Endothelial cell (in vitro differentiated cells): ENCODE measurements at regions not wholly inside any gene's neighbourhood (a gene's known extent, or its start where the extent isn't known, plus 50 kb on each side); places are given as distances from the start of the nearest gene placed in this dataset.

Experiments used
- DNase-seq: peaks from one replicate; pipeline ENCODE4 v3.0.0; 2021; ENCODE audit warnings: low spot score
- H3K27ac Mint-ChIP-seq: one replicate; pipeline ENCODE4 v1.8.0; 2021; ENCODE audit warnings: mixed read lengths, inconsistent platforms; ENCODE audit not compliant: unreplicated experiment
- H3K27me3 Mint-ChIP-seq: one replicate; pipeline ENCODE4 v1.8.0; 2021; ENCODE audit warnings: mild to moderate bottlenecking, moderate library complexity, mixed read lengths, inconsistent platforms; ENCODE audit not compliant: unreplicated experiment
- H3K36me3 Mint-ChIP-seq: one replicate; pipeline ENCODE4 v1.8.0; 2021; ENCODE audit warnings: mild to moderate bottlenecking, low read depth, mixed read lengths, inconsistent platforms; ENCODE audit not compliant: unreplicated experiment
- H3K4me1 Mint-ChIP-seq: one replicate; pipeline ENCODE4 v1.8.0; 2021; ENCODE audit warnings: mild to moderate bottlenecking, mixed read lengths, inconsistent platforms; ENCODE audit not compliant: unreplicated experiment
- H3K4me3 Mint-ChIP-seq: one replicate; pipeline ENCODE4 v1.8.0; 2021; ENCODE audit warnings: mild to moderate bottlenecking, mixed read lengths, inconsistent platforms; ENCODE audit not compliant: unreplicated experiment
- H3K9me3 Mint-ChIP-seq: one replicate; pipeline ENCODE4 v1.8.0; 2021; ENCODE audit warnings: mixed read lengths, inconsistent platforms; ENCODE audit not compliant: unreplicated experiment
- TF ChIP-seq, protein P1 (sequence below): fragments of 200-600 bp; sonication (generic); IDR thresholded peaks from one replicate; pipeline ENCODE4 v1.5.0; 2021; ENCODE audit warnings: antibody characterized with exemption; ENCODE audit not compliant: unreplicated experiment

- Mint-ChIP-seq H3K27me3 (peaks cover 3% of the 10 kb centered on the region), H3K4me3 (no peak overlapping the region), H3K27ac (no peak overlapping the region), H3K36me3 (no peaks in the 10 kb centered on the region), H3K9me3 (no peaks in the 10 kb centered on the region), H3K4me1 (no peaks in the 10 kb centered on the region)
- no peak for DNase-seq
- TF ChIP-seq, protein P1, sequence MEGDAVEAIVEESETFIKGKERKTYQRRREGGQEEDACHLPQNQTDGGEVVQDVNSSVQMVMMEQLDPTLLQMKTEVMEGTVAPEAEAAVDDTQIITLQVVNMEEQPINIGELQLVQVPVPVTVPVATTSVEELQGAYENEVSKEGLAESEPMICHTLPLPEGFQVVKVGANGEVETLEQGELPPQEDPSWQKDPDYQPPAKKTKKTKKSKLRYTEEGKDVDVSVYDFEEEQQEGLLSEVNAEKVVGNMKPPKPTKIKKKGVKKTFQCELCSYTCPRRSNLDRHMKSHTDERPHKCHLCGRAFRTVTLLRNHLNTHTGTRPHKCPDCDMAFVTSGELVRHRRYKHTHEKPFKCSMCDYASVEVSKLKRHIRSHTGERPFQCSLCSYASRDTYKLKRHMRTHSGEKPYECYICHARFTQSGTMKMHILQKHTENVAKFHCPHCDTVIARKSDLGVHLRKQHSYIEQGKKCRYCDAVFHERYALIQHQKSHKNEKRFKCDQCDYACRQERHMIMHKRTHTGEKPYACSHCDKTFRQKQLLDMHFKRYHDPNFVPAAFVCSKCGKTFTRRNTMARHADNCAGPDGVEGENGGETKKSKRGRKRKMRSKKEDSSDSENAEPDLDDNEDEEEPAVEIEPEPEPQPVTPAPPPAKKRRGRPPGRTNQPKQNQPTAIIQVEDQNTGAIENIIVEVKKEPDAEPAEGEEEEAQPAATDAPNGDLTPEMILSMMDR = no peak
Observed at GRCh38 chr10:2633630-2634029, 433.7 kb upstream of the PFKP start.

DNA sequence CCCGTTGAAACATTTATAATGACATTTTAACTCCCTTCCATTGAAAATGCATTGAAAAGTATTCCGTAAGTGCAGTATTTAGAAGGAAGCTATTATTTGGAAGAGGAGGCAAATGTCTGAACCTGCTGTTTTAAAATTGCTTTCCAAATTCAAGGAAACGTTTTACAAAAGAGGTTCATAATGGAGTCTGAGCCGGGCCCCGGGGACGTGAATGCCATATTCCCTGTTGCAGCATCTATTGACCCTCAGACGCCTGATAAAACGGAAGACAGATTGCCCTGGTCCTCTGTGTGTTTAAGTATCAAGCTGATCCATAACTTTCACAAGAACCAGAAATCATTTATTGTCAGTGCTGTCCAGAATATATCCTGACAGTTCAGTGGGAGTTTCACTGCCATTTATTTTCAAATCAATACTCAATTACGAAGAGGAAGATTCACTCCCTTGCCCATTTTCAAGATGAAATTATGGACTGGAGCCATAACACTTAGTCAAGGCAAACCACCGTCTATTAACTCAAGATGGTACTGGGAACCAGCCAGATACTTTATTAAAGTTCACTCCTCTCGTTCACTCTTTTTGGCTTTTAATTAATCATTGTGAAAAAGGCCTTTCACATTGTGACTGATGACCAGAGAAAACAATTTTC, 435.7 kb upstream of the PFKP start:
- no peaks in the 10 kb centered on the region for H3K4me1 Mint-ChIP-seq
- H3K27ac Mint-ChIP-seq = no peak overlapping the region
- TF ChIP-seq, protein P1 = no peak
- H3K27me3 Mint-ChIP-seq = peaks cover under 1% of the 10 kb centered on the region
- H3K4me3 Mint-ChIP-seq = no peak overlapping the region
- no peak for DNase-seq
- no peaks in the 10 kb centered on the region for H3K36me3 Mint-ChIP-seq
- no peaks in the 10 kb centered on the region for H3K9me3 Mint-ChIP-seq

- Mint-ChIP-seq H3K36me3 (no peaks in the 10 kb centered on the region), H3K27ac (no peak overlapping the region)
- TF ChIP-seq, protein P1 = no peak
Observed at GRCh38 chr10:2628705-2629104, 438.6 kb upstream of the PFKP start.

GRCh38 chr10:2627969-2628368, 439.4 kb upstream of the PFKP start:
- H3K9me3 Mint-ChIP-seq = no peaks in the 10 kb centered on the region
- no peak overlapping the region for H3K4me3 Mint-ChIP-seq
- no peaks in the 10 kb centered on the region for H3K4me1 Mint-ChIP-seq
- H3K36me3 Mint-ChIP-seq = no peaks in the 10 kb centered on the region
- H3K27ac Mint-ChIP-seq = no peak overlapping the region
- no peak for DNase-seq
- TF ChIP-seq, protein P1 = no peak
- H3K27me3 Mint-ChIP-seq = no peaks in the 10 kb centered on the region

More at GRCh38 chr10:2628705-2629104, 438.6 kb upstream of the PFKP start:
- H3K9me3 Mint-ChIP-seq = no peaks in the 10 kb centered on the region
- no peaks in the 10 kb centered on the region for H3K27me3 Mint-ChIP-seq
- DNase-seq = no peak
- no peaks in the 10 kb centered on the region for H3K4me1 Mint-ChIP-seq
- no peak overlapping the region for H3K4me3 Mint-ChIP-seq

DNA sequence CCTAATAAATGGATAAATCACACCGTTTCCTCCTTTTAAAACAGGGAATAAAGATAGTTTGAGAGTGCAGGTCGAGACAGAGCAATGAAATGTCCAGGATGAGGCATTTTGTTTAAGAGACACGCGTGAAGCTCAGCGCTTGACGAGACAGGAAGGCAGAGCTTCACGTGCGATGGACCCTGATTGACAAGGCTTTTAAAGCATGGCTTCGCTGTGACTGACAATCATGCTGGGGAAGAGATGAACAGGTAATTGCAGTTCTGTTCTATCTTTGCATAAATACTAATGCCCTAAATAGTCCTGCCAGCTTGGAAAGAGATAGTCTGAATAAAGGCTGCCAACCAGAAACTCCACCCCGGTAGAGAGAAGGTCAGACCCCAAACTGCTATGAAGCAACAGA, 442.3 kb upstream of the PFKP start:
- H3K4me1 Mint-ChIP-seq = peaks cover 15% of the 10 kb centered on the region
- TF ChIP-seq, protein P1 = no peak

More for the DNA sequence above, 442.3 kb upstream of the PFKP start:
- no peak for DNase-seq
- H3K9me3 Mint-ChIP-seq = no peaks in the 10 kb centered on the region
- no peak overlapping the region for H3K27ac Mint-ChIP-seq
- H3K4me3 Mint-ChIP-seq = no peak overlapping the region
- no peaks in the 10 kb centered on the region for H3K27me3 Mint-ChIP-seq
- no peaks in the 10 kb centered on the region for H3K36me3 Mint-ChIP-seq
